CD1c-positive myeloid dendritic cell (primary cell): ENCODE measurements at regions not wholly inside any gene's neighbourhood (a gene's known extent, or its start where the extent isn't known, plus 50 kb on each side); places are given as distances from the start of the nearest gene placed in this dataset.
"Not testable (repeated sequence)": the region's sequence is repeated elsewhere in the genome, so short reads cannot be mapped to it uniquely, and the experiment has no call there.

Experiments used
- DNase-seq: peaks from one replicate; pipeline ENCODE4 v3.0.0-alpha.2; 2016; ENCODE audit errors: extremely low spot score

GRCh38 chr11:97548280-97548679 is 1158.5 kb downstream of the JRKL start:
- no peak for DNase-seq

- DNase-seq, result no peak
Observed at GRCh38 chr11:97557399-97557798, 1167.6 kb downstream of the JRKL start.

- DNase-seq, result no peak
Observed at GRCh38 chr11:97567801-97568200, 1178.0 kb downstream of the JRKL start.

GRCh38 chr11:97570636-97571035 is 1180.8 kb downstream of the JRKL start:
- no peak for DNase-seq

- DNase-seq, result not testable (repeated sequence)
Observed at GRCh38 chr11:97573771-97574170, 1184.0 kb downstream of the JRKL start.

- DNase-seq, result no peak
Observed at GRCh38 chr11:97574976-97575665, 1185.3 kb downstream of the JRKL start.

GRCh38 chr11:97607291-97608000 is 1217.6 kb downstream of the JRKL start:
- DNase-seq, result no peak

- DNase-seq, result no peak
Observed at GRCh38 chr11:97610000-97610399, 1220.2 kb downstream of the JRKL start.

- no peak for DNase-seq
Observed at GRCh38 chr11:97610854-97611253, 1221.0 kb downstream of the JRKL start.

- DNase-seq, result no peak
Observed at GRCh38 chr11:97611345-97611744, 1221.5 kb downstream of the JRKL start.

GRCh38 chr11:97614606-97615005 is 1224.8 kb downstream of the JRKL start:
- DNase-seq, result no peak

- no peak for DNase-seq
Observed at GRCh38 chr11:97615546-97615945, 1225.7 kb downstream of the JRKL start.

- no peak for DNase-seq
Observed at GRCh38 chr11:97617031-97617430, 1227.2 kb downstream of the JRKL start.

- DNase-seq, result no peak
Observed at GRCh38 chr11:97620007-97620406, 1230.2 kb downstream of the JRKL start.

- DNase-seq, result no peak
Observed at GRCh38 chr11:97621282-97621681, 1231.5 kb downstream of the JRKL start.

GRCh38 chr11:97622795-97623194 is 1233.0 kb downstream of the JRKL start:
- no peak for DNase-seq

GRCh38 chr11:97636741-97637140 is 1246.9 kb downstream of the JRKL start:
- not testable (repeated sequence) for DNase-seq

GRCh38 chr11:97637701-97638100 is 1247.9 kb downstream of the JRKL start:
- no peak for DNase-seq

GRCh38 chr11:97638641-97639224 is 1248.9 kb downstream of the JRKL start:
- no peak for DNase-seq

GRCh38 chr11:97641988-97642387 is 1252.2 kb downstream of the JRKL start:
- no peak for DNase-seq

GRCh38 chr11:97645736-97646135 is 1255.9 kb downstream of the JRKL start:
- no peak for DNase-seq

GRCh38 chr11:97656356-97656755 is 1266.5 kb downstream of the JRKL start:
- no peak for DNase-seq

- DNase-seq, result no peak
Observed at GRCh38 chr11:97657852-97658251, 1268.0 kb downstream of the JRKL start.
